ENCODE measurements at regions not wholly inside any gene's neighbourhood (a gene's known extent, or its start where the extent isn't known, plus 50 kb on each side); places are given as distances from the start of the nearest gene placed in this dataset.

GRCh38 chr7:26447116-26447515, 155.5 kb downstream of the SNX10 start:
- no peak for TF ChIP-seq SUZ12 (IDR thresholded peaks at IDR 0.05)
- no peak for TF ChIP-seq FOXM1 (IDR thresholded peaks at IDR 0.05; ENCODE audit: borderline replicate concordance)
- no peak for TF ChIP-seq ARNT (IDR thresholded peaks at IDR 0.05)
- TF ChIP-seq TARDBP (IDR thresholded peaks at IDR 0.05): no peak
- TF ChIP-seq NFRKB (IDR thresholded peaks at IDR 0.05): no peak
- no peak for TF ChIP-seq FOXA1 (IDR thresholded peaks at IDR 0.05)
- TF ChIP-seq BHLHE40 (IDR thresholded peaks at IDR 0.05; ENCODE audit: borderline replicate concordance): no peak
- no peak for TF ChIP-seq L3MBTL2 (conservative IDR thresholded peaks at IDR 0.05)
- no peak for TF ChIP-seq SP1 (IDR thresholded peaks at IDR 0.05)
- no peak for TF ChIP-seq CTBP1 (IDR thresholded peaks at IDR 0.05; ENCODE audit: borderline replicate concordance)
- no peak for TF ChIP-seq ZNF384 (IDR thresholded peaks at IDR 0.05)
- TF ChIP-seq FOXK2 (IDR thresholded peaks at IDR 0.05): no peak

All from HEK293T (cell line).